RPMI8226 (cell line): ENCODE measurements at regions not wholly inside any gene's neighbourhood (a gene's known extent, or its start where the extent isn't known, plus 50 kb on each side); places are given as distances from the start of the nearest gene placed in this dataset.

ENCODE experiments used
- DNase-seq: peaks from one replicate; pipeline ENCODE4 v3.0.0-alpha.2; 2015

DNA sequence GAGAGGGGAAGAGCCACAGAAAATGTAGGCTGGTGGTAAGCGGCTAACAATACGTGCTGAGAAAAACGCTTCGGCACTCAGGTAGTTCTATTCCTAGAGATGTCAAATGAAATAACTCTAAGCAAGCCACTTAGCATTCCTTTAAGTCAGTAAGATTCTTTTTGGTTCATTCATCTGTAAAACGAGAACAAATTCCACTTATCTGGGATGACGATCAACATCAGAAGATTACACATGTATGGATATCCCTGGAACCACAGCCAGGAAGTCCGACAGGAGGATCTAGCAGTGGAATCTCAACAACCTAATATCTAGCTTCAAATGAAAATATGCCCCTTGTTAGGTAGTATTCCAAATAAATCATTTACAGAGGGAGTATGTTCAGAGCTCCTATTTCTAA lies 74.6 kb upstream of the CDKN3 start:
- DNase-seq = no peak

GRCh38 chr14:54322701-54323337 lies 74.0 kb upstream of the CDKN3 start:
- DNase-seq = no peak

DNA sequence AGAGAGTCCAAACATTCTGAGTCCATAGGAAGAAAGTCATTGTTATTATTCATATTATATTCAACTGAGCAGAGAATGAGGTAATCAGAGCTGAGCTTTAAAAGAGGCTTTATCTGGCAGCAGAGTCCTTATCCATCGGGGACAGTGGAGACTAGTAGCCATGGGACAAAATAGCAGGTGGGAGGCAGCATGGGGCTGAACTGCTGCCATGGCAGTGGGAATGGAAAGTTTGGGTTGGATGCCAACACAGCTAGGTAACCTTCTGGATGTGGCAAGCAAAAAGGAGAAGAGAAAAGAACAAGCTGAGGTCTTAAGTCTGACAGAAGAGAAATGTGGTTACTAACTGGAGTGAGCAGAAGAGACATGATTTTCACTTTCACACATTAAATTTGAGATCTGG lies 71.0 kb upstream of the CDKN3 start:
- DNase-seq = no peak

- peak; percentile 11 for DNase-seq
These were observed 67.6 kb upstream of the CDKN3 start for GRCh38 chr14:54329082-54329695.

- DNase-seq = no peak
These were observed 65.9 kb upstream of the CDKN3 start for GRCh38 chr14:54330876-54331275.

DNA sequence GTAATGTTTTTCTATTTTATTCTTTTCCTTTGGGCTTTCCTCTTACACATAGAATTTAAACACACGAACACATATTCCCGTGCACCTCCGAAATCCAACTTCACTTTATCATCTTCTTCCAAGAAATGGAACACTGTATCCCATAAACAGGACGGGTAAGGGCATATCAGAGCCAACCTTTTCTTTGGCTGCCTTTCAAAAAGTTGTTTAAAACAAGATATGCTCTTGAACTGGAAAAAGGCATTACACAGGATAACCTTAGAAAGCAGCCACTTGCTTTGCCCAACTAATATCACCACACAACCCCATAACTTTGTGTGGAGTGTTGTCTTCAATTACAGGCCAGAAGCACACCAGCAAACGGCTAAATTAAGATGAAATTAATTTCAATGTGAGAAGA lies 65.3 kb upstream of the CDKN3 start:
- DNase-seq = no peak

DNA sequence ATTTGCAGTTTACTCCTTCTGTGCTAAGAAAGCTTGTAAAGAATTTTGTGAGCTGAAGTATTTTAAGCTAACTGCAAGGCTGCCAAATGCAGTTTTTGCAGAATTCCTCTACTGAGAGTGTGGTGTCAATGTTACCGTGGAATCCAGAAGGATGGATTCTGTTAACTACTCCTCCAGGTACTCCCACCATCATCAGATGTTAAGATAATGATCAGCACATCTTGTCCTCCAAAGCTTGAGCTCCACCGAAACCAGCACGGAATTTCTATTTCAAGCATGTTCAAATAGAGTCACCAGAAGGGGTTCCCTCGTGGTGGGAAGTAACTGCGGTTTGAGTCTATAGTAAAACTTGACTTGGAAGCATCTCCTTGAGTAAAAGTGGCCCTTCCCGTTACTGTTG lies 64.3 kb upstream of the CDKN3 start:
- DNase-seq = no peak

DNA sequence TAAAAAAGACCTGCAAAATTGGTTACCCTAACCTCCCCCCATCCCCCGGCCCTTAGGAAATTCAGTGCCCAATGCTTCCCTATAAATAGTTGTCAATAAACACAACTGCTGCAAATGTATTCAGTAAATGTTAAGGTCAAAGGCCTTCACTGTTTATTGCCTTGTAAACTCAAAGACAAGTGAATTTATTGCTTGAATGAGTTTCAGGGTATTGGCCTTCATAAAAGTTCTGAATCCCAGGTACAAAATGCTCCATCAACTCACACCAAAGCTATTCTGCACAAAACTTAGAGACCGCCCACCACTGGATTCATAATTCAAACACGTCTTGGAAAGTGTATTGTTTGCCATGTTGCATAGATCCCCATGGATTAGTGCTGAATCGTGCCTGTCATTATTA lies 63.3 kb upstream of the CDKN3 start:
- DNase-seq = no peak

- DNase-seq = no peak
These were observed 61.1 kb upstream of the CDKN3 start for GRCh38 chr14:54335569-54336155.

DNA sequence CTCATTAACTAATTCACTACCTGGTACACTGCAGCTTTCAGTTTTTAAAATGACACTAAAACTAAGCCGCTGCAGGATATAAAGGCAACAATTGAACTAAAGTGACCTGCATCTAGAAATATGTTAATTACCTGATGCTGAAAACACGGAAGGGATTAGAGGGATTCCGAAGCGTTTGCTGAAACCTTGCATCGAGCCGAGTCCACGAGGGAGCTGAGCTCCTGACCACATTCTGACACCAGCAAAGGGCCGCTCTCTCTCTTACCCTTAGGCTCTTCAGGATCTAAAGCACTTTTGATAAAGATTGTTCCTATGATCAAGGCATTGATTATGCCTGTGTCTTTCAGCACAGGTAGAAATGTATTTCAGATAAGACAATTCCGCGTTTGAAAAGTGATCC lies 59.5 kb upstream of the CDKN3 start:
- DNase-seq = no peak

GRCh38 chr14:54338696-54339317 lies 58.0 kb upstream of the CDKN3 start:
- DNase-seq = no peak

- no peak for DNase-seq
These were observed 57.0 kb upstream of the CDKN3 start for GRCh38 chr14:54339771-54340170.

- DNase-seq = no peak
These were observed 54.0 kb upstream of the CDKN3 start for GRCh38 chr14:54342806-54343205.

DNA sequence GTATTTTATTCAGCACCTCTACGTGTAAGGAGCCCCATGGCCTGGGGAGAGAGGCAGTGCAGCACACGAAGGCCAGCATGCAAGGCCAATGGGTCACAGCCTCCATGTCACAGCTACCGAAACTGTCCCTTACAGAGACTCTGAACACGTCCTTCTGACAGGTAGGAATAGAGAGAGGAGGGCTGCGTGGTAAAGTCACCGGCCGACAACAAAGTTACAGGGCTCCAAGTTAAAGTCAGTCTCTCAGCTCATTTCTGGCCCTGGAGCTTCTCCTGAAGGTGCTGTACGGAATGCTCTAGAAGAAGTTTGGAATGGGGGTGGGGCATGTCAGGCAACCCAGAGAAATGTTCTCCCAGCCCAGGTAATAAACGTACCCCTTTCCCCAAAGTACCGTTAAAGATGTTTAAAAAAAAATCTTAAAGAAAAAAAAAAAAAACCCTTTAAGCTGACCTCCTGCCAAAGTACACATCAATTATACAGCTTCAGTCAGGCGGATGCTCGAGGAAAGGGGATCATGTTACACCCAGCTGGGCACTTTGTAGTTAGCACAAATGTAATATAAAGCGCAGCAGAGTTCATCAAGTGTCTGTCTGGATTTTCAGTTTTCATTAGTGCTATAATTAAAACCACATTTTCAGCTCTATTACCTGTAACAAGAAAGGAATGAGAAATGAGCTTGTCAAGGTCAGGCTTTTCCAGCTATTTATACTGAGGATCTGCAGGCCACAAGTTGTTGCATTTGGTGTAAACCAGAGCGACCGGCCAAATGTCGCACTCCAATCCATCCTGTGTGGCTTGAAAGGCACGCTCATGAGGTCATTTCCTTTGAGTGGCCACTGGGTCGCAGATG lies 53.3 kb upstream of the CDKN3 start:
- no peak for DNase-seq

- no peak for DNase-seq
These were observed 52.4 kb upstream of the CDKN3 start for GRCh38 chr14:54344445-54344844.

DNA sequence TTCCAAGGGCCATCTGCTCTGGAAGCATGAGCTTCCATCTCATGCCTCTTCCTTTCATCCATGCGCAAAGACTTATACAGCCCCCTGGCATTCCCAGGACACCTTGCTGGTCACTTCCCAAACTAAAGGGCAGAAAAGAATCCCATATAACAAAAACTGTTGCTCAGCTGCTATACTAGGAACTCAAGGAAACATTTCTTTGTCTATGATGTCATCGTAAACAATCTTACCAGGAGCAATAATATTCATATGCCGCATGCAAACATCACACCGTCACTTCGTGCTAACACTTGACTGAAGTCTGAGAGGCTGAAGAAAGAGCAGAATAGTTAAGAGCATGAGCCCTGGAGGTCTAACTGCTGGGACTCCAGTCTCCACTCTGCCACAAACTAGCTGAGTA lies 50.5 kb upstream of the CDKN3 start:
- DNase-seq = no peak
